ENCODE measurements at regions not wholly inside any gene's neighbourhood (a gene's known extent, or its start where the extent isn't known, plus 50 kb on each side); places are given as distances from the start of the nearest gene placed in this dataset.
"Not testable (repeated sequence)": the region's sequence is repeated elsewhere in the genome, so short reads cannot be mapped to it uniquely, and the experiment has no call there.

DNA sequence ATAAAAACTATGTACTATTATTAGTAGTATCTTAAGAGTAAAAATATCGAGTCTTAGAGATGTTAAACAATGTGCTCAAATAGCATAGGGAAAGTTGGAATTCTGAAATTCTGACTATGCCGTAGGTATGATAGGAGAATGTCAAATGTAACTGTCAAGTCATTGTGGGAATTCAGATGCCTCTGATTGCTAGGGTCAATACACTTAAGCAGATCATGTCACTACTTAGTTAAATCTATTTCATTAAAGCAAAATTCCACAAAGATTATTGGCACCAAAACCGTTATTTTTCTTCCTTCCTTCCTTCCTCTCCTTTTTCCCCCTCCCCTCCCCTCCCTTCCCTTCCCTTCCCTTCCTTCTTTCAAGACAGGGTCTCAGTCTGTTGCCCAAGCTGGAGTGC, 115.5 kb downstream of the CCDC74A start:
- not testable (repeated sequence) for TF ChIP-seq ZNF274 (IDR thresholded peaks at IDR 0.05; ENCODE audit: low read depth, low read length); SUZ12 (IDR thresholded peaks at IDR 0.05; ENCODE audit: extremely low read depth, insufficient read depth, insufficient read length); YY1 (IDR thresholded peaks at IDR 0.05; ENCODE audit: insufficient read depth, insufficient read length)

Data from NT2/D1 (cell line).